ENCODE measurements at regions not wholly inside any gene's neighbourhood (a gene's known extent, or its start where the extent isn't known, plus 50 kb on each side); places are given as distances from the start of the nearest gene placed in this dataset.

DNA sequence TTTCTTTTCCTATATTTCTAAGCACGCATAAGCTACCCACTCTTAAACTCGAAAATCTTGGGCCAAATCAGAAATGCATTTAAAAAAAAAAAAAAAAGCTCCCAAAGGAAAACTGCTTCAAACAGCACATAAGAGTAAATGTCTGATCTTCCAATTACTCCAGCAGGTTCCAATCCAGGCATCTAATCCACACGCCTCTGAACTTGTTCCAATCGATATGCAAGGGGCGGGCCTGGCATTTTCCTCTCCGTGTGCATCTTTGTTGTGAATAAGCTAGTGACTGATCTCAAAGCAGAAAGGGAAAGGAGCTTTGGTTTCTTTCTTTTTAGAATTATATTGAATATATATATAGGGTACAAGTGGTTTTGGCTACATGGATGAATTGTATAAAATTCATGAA, 365.5 kb downstream of the PRDM2 start:
- no peak for TF ChIP-seq SMAD4 (CRISPR knock-in tag; IDR thresholded peaks at IDR 0.05)
- no peak for TF ChIP-seq CTCF (IDR thresholded peaks at IDR 0.05)
- TF ChIP-seq CREB1 (CRISPR knock-in tag; IDR thresholded peaks at IDR 0.05) = no peak
- no peak for TF ChIP-seq EMX1 (CRISPR knock-in tag; IDR thresholded peaks at IDR 0.05)
- TF ChIP-seq, protein P1, sequence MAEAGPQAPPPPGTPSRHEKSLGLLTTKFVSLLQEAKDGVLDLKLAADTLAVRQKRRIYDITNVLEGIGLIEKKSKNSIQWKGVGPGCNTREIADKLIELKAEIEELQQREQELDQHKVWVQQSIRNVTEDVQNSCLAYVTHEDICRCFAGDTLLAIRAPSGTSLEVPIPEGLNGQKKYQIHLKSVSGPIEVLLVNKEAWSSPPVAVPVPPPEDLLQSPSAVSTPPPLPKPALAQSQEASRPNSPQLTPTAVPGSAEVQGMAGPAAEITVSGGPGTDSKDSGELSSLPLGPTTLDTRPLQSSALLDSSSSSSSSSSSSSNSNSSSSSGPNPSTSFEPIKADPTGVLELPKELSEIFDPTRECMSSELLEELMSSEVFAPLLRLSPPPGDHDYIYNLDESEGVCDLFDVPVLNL (CRISPR knock-in tag; IDR thresholded peaks at IDR 0.05; ENCODE audit: borderline replicate concordance, low read depth) = no peak
- TF ChIP-seq ZBTB21 (CRISPR knock-in tag; IDR thresholded peaks at IDR 0.05; ENCODE audit: borderline replicate concordance) = no peak
- TF ChIP-seq GTF2I (CRISPR knock-in tag; conservative IDR thresholded peaks at IDR 0.05) = no peak
- TF ChIP-seq OVOL2 (CRISPR knock-in tag; IDR thresholded peaks at IDR 0.05; ENCODE audit: borderline replicate concordance) = no peak
- TF ChIP-seq ZNF263 (CRISPR knock-in tag; IDR thresholded peaks at IDR 0.05; ENCODE audit: low read depth) = no peak
- TF ChIP-seq, protein P2, sequence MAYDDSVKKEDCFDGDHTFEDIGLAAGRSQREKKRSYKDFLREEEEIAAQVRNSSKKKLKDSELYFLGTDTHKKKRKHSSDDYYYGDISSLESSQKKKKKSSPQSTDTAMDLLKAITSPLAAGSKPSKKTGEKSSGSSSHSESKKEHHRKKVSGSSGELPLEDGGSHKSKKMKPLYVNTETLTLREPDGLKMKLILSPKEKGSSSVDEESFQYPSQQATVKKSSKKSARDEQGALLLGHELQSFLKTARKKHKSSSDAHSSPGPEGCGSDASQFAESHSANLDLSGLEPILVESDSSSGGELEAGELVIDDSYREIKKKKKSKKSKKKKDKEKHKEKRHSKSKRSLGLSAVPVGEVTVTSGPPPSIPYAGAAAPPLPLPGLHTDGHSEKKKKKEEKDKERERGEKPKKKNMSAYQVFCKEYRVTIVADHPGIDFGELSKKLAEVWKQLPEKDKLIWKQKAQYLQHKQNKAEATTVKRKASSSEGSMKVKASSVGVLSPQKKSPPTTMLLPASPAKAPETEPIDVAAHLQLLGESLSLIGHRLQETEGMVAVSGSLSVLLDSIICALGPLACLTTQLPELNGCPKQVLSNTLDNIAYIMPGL (CRISPR knock-in tag; IDR thresholded peaks at IDR 0.05) = no peak
- no peak for TF ChIP-seq SP1 (CRISPR knock-in tag; conservative IDR thresholded peaks at IDR 0.05)
- TF ChIP-seq MLX (CRISPR knock-in tag; IDR thresholded peaks at IDR 0.05) = no peak
- TF ChIP-seq ZNF423 (CRISPR knock-in tag; IDR thresholded peaks at IDR 0.05) = no peak
- TF ChIP-seq USF1 (CRISPR knock-in tag; IDR thresholded peaks at IDR 0.05) = no peak
